Panc1 (cell line): ENCODE measurements at regions not wholly inside any gene's neighbourhood (a gene's known extent, or its start where the extent isn't known, plus 50 kb on each side); places are given as distances from the start of the nearest gene placed in this dataset.

Source experiments
- ATAC-seq: fragments of 200-7000 bp; cut with Tn5 transposase; 2 replicates; pipeline ENCODE4 v1.9.1; 2020; ENCODE audit warnings: mild to moderate bottlenecking, moderate library complexity
- BruUV-seq: library from RNA; stranded (reverse); fragments of 400-500 nt; replicated peaks from 2 replicates; lab custom pipeline; 2021; lab: Mats Ljungman, UMichigan
- CTCF ChIA-PET: fragments of 300-600 bp; sonication (Branson Sonifier 250); formaldehyde crosslinking; loops from one replicate; lab custom pipeline; 2022; ENCODE audit warnings: antibody characterized with exemption; lab: Charles Lee
- POLR2A ChIA-PET: fragments of 300-600 bp; sonication (Branson Sonifier 250); formaldehyde crosslinking; loops from one replicate; lab custom pipeline; 2022; ENCODE audit warnings: antibody characterized with exemption; lab: Charles Lee
- DNase-seq: peaks from one replicate; pipeline ENCODE4 v3.0.0-alpha.2; 2010; ENCODE audit warnings: low read depth, low spot score
- H3K27ac ChIP-seq: 2 replicates; pipeline ENCODE4 v1.5.1; 2011; ENCODE audit warnings: mild to moderate bottlenecking, low read length, inconsistent platforms
- H3K27me3 ChIP-seq: fragments of 200-500 bp; sonication (Bioruptor generic); 2 replicates; pipeline ENCODE4 v1.6.0; 2014; ENCODE audit warnings: low read length, inconsistent platforms; ENCODE audit not compliant: control insufficient read depth, insufficient read depth
- H3K36me3 ChIP-seq: fragments of 200-500 bp; sonication (Bioruptor generic); 2 replicates; pipeline ENCODE4 v1.5.1; 2014; ENCODE audit warnings: inconsistent platforms, mild to moderate bottlenecking, low read length, moderate library complexity; ENCODE audit not compliant: control insufficient read depth, insufficient read depth
- H3K4me1 ChIP-seq: 2 replicates; pipeline ENCODE4 v1.5.1; 2011; ENCODE audit warnings: inconsistent platforms, mild to moderate bottlenecking, low read length, moderate library complexity; ENCODE audit not compliant: control insufficient read depth, insufficient read depth
- H3K4me3 ChIP-seq, 2 experiments: 2 replicates each; pipeline ENCODE4 v1.5.1; 2011 to 2012; ENCODE audit warnings: low read depth in 2 of 2, low read length in 2 of 2, mild to moderate bottlenecking in 2 of 2, inconsistent platforms in 1 of 2, moderate library complexity in 1 of 2
- H3K9me3 ChIP-seq: fragments of 200-500 bp; sonication (Bioruptor generic); 2 replicates; pipeline ENCODE4 v1.5.1; 2014; ENCODE audit warnings: low read depth, mild to moderate bottlenecking, inconsistent platforms, low read length, moderate library complexity; ENCODE audit not compliant: control insufficient read depth, insufficient read depth
- CTCF ChIP-seq: fragments of 450-650 bp; IDR thresholded peaks from 2 replicates; pipeline ENCODE4 v1.5.1; 2017; ENCODE audit warnings: mild to moderate bottlenecking
- POLR2AphosphoS5 ChIP-seq: IDR thresholded peaks from 2 replicates; pipeline ENCODE4 v1.6.1; 2012; ENCODE audit warnings: mild to moderate bottlenecking, low read depth, low read length, moderate library complexity
- REST ChIP-seq, 2 experiments: IDR thresholded peaks; 2 replicates each; pipeline ENCODE4 v1.6.1; 2011 to 2012; ENCODE audit warnings: low read depth in 2 of 2, control low read depth in 1 of 2, low read length in 1 of 2, mild to moderate bottlenecking in 1 of 2, moderate library complexity in 1 of 2; ENCODE audit not compliant: insufficient read depth in 1 of 2
- SIN3A ChIP-seq: IDR thresholded peaks from 2 replicates; pipeline ENCODE4 v1.6.1; 2012; ENCODE audit warnings: low read depth, mild to moderate bottlenecking, low read length, moderate library complexity, borderline replicate concordance; ENCODE audit not compliant: insufficient read depth
- TCF7L2 ChIP-seq: IDR thresholded peaks from 2 replicates; pipeline ENCODE4 v1.6.1; 2011; ENCODE audit warnings: mild to moderate bottlenecking, low read depth, low read length, inconsistent platforms
- in situ Hi-C: cut with HindIII; loops from 2 replicates; pipeline ENCODE4 v1.10.0; 2016; ENCODE audit warnings: low sequenced_read_pairs, low pct_unique_long_range_greater_than_20kb
- intact Hi-C: fragments of 100-400 bp; cut with micrococcal nuclease; formaldehyde crosslinking; loops from one replicate; pipeline ENCODE4 v1.10.0; 2022; ENCODE audit not compliant: unreplicated experiment

- Histone ChIP-seq H3K36me3 (no peaks in the 10 kb centered on the region), H3K9me3 (no peaks in the 10 kb centered on the region), H3K4me1 (no peaks in the 10 kb centered on the region), H3K27me3 (no peaks in the 10 kb centered on the region), H3K4me3 (no peak overlapping the region), H3K27ac (no peak overlapping the region)
- in situ Hi-C loops, result no loop called here
- no TSS peak for BruUV-seq
- ChIA-PET CTCF (no interaction called here), POLR2A (no interaction called here)
- DNase-seq, result no peak
- ATAC-seq, result no peak
- TF ChIP-seq CTCF, result no peak
- TF ChIP-seq REST (IDR thresholded peaks at IDR 0.05; ENCODE audit: insufficient read depth in 1 of 2, low read depth in 2 of 2, low read length in 1 of 2), result no peak
- no peak for TF ChIP-seq SIN3A
- TF ChIP-seq POLR2AphosphoS5, result no peak
- TF ChIP-seq TCF7L2, result no peak
- intact Hi-C loops, result no loop called here
Observed at GRCh38 chr3:168820810-168821415, 725.2 kb upstream of the GOLIM4 start.

DNA sequence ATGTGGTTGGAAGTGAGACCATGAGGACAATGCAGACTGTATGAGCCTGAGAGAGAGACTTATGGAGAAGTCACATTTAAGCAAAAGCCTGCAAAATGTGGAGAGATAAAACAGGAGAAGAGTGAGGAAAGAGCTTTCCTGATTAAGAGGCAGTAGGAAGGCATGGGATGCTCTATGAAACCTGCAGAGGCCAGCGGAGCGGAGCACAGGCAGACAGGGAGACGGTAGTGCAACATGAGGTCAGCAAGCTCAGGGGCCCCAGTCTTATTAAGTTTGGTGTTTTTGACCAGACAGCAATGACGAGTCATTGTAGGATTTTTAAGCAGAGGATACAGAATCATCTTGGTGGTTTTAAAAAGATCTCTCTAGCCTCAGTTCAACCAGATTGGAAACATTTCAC, 721.5 kb upstream of the GOLIM4 start:
- in situ Hi-C loops, result no loop called here
- H3K4me3 ChIP-seq, result no peak overlapping the region
- H3K9me3 ChIP-seq, result no peaks in the 10 kb centered on the region
- DNase-seq (no peak), ATAC-seq (no peak)
- intact Hi-C loops, result no loop called here
- no peaks in the 10 kb centered on the region for H3K27me3 ChIP-seq
- TF ChIP-seq REST (IDR thresholded peaks at IDR 0.05; ENCODE audit: insufficient read depth in 1 of 2, low read depth in 2 of 2, low read length in 1 of 2) (no peak), CTCF (no peak), POLR2AphosphoS5 (no peak)
- CTCF ChIA-PET, result no interaction called here
- no peaks in the 10 kb centered on the region for H3K36me3 ChIP-seq
- no peaks in the 10 kb centered on the region for H3K4me1 ChIP-seq
- POLR2A ChIA-PET, result no interaction called here
- BruUV-seq, result no TSS peak
- H3K27ac ChIP-seq, result no peak overlapping the region
